ENCODE measurements at regions not wholly inside any gene's neighbourhood (a gene's known extent, or its start where the extent isn't known, plus 50 kb on each side); places are given as distances from the start of the nearest gene placed in this dataset.

DNA sequence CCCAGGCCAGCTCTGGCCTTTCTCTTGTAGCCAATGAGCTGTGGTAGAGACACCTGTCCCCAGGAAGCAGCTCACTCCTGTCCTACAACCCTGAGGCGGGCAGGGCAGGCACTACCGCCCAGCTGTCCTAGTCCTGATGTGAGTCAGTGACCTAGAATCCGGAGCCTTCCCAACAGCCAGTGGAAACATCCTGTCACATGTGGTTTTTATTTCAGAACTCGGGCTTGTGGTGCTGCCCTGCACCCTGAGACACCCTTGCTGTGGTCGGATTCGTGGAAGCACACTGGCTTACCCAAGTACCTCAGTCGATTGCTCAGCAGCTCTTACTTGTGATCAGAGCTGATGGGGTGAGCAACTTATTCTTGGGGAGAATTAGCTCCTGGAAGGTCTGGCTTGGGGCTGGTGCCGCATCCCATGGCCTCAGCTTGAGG, 83.6 kb upstream of the ARHGEF7 start:
- TF ChIP-seq, protein P1, sequence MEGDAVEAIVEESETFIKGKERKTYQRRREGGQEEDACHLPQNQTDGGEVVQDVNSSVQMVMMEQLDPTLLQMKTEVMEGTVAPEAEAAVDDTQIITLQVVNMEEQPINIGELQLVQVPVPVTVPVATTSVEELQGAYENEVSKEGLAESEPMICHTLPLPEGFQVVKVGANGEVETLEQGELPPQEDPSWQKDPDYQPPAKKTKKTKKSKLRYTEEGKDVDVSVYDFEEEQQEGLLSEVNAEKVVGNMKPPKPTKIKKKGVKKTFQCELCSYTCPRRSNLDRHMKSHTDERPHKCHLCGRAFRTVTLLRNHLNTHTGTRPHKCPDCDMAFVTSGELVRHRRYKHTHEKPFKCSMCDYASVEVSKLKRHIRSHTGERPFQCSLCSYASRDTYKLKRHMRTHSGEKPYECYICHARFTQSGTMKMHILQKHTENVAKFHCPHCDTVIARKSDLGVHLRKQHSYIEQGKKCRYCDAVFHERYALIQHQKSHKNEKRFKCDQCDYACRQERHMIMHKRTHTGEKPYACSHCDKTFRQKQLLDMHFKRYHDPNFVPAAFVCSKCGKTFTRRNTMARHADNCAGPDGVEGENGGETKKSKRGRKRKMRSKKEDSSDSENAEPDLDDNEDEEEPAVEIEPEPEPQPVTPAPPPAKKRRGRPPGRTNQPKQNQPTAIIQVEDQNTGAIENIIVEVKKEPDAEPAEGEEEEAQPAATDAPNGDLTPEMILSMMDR (conservative IDR thresholded peaks at IDR 0.05): no peak
- no peak for TF ChIP-seq ZFX (IDR thresholded peaks at IDR 0.05)

All from C4-2B (cell line).